ENCODE measurements at regions not wholly inside any gene's neighbourhood (a gene's known extent, or its start where the extent isn't known, plus 50 kb on each side); places are given as distances from the start of the nearest gene placed in this dataset.

GRCh38 chr6:170048615-170049256 is 242.1 kb downstream of the DLL1 start:
- Histone ChIP-seq H2BK20ac (ENCODE audit: low read length) (no peak overlapping the region), H3K23me2 (ENCODE audit: low read depth, low read length) (no peaks in the 10 kb centered on the region), H3K4me2 (ENCODE audit: insufficient read depth in 1 of 2, low read depth in 2 of 2, low read length in 2 of 2) (no peak overlapping the region), H3K79me1 (ENCODE audit: low read depth, low read length) (no peaks in the 10 kb centered on the region), H3K27ac (ENCODE audit: low read depth, low read length) (no peak overlapping the region), H3K14ac (ENCODE audit: insufficient read length) (no peak overlapping the region), H3K4ac (replicated peaks; ENCODE audit: insufficient read length, low read depth, low read length) (no peak overlapping the region), H3K9ac (replicated peaks in 1 of 4; ENCODE audit: extremely low read depth in 1 of 4, low read depth in 3 of 4, low read length in 3 of 4) (no peak overlapping the region), H2AK5ac (ENCODE audit: low read depth, low read length) (no peak overlapping the region), H2BK5ac (ENCODE audit: low read depth, low read length) (no peak overlapping the region), H3K27me3 (replicated peaks in 1 of 4; ENCODE audit: control insufficient read depth in 3 of 4, extremely low read depth in 1 of 4, insufficient read depth in 3 of 4, low read length in 3 of 4) (no peaks in the 10 kb centered on the region), H2BK12ac (ENCODE audit: low read depth, low read length) (no peak overlapping the region), H2BK120ac (replicated peaks; ENCODE audit: low read depth, low read length) (no peak overlapping the region), H3K18ac (ENCODE audit: extremely low read depth, low read length) (no peak overlapping the region), H3K4me3 (ENCODE audit: extremely low read depth in 1 of 4, insufficient read depth in 2 of 4, low read depth in 3 of 4, low read length in 4 of 4) (no peak overlapping the region), H3K56ac (replicated peaks; ENCODE audit: insufficient read length, low read depth, low read length) (no peak overlapping the region), H2AFZ (ENCODE audit: low read length) (no peak overlapping the region), H3K79me2 (ENCODE audit: control insufficient read depth in 1 of 2, insufficient read depth in 2 of 2, low read length in 2 of 2) (no peaks in the 10 kb centered on the region), H4K91ac (replicated peaks; ENCODE audit: insufficient read length, low read length) (no peak overlapping the region), H4K5ac (ENCODE audit: insufficient read length, low read depth, low read length) (no peak overlapping the region), H4K20me1 (replicated peaks in 1 of 2; ENCODE audit: control insufficient read depth in 1 of 2, insufficient read depth in 2 of 2, low read length in 2 of 2) (no peaks in the 10 kb centered on the region), H3K9me3 (ENCODE audit: insufficient read depth in 2 of 2, low read depth in 1 of 2, low read length in 1 of 2) (no peaks in the 10 kb centered on the region; a peak in 1 of 4 replicates), H3K23ac (ENCODE audit: insufficient read length) (no peak overlapping the region), H3K4me1 (replicated peaks in 1 of 4; ENCODE audit: control insufficient read depth in 3 of 4, insufficient read depth in 4 of 4, low read length in 3 of 4) (no peaks in the 10 kb centered on the region; a peak in 1 of 7 replicates), H3K36me3 (ENCODE audit: control insufficient read depth in 2 of 4, insufficient read depth in 4 of 4, low read length in 3 of 4) (no peaks in the 10 kb centered on the region), H4K8ac (ENCODE audit: extremely low read depth, insufficient read depth, low read length) (no peak overlapping the region; the same call in 1 of the 2 replicates), H2BK15ac (ENCODE audit: low read length) (no peak overlapping the region)
- CTCF ChIA-PET (ENCODE audit: partially characterized antibody): interaction anchor here (1.0 to 1.1 kb wide), 2 partner anchors 14 to 469 kb away, joined by 3 read pairs; no protein-coding TSS in a partner anchor
- no peak for DNase-seq (ENCODE audit: low read depth in 1 of 2, low spot score in 2 of 2)
- 85% methylated on average over 15 of the region's 16 CpGs; no CpG with 5 or more reads in 1 of the 2 experiments for WGBS, 2 experiments (ENCODE audit: extremely low coverage in 1 of 2, insufficient coverage in 1 of 2, insufficient read length in 1 of 2, insufficient replicate concordance in 2 of 2, low coverage in 1 of 2, low lambda C conversion rate in 2 of 2, missing lambda C conversion rate in 1 of 2)
- POLR2A ChIA-PET (ENCODE audit: partially characterized antibody): no interaction called here
- FAIRE-seq: no peak
- TF ChIP-seq KDM4A (IDR thresholded peaks at IDR 0.05; ENCODE audit: low read depth, low read length, severe bottlenecking) (no peak), HDAC2 (IDR thresholded peaks at IDR 0.05; ENCODE audit: borderline replicate concordance in 1 of 2, low read depth in 2 of 2, low read length in 2 of 2) (no peak), JUN (IDR thresholded peaks at IDR 0.05; ENCODE audit: low read depth, low read length) (no peak), KDM1A (IDR thresholded peaks at IDR 0.05; ENCODE audit: borderline replicate concordance, low read length) (no peak), CBX5 (IDR thresholded peaks at IDR 0.05; ENCODE audit: low read depth, low read length) (no peak), SP4 (IDR thresholded peaks at IDR 0.05; ENCODE audit: low read length) (no peak), EZH2 (IDR thresholded peaks at IDR 0.05; ENCODE audit: low read depth, low read length, severe bottlenecking) (no peak), RXRA (IDR thresholded peaks at IDR 0.05; ENCODE audit: insufficient read depth, low read depth, low read length) (no peak), ATF3 (IDR thresholded peaks at IDR 0.05; ENCODE audit: insufficient read depth, low read depth, low read length) (no peak), RBBP5 (IDR thresholded peaks at IDR 0.05; ENCODE audit: borderline replicate concordance, low read depth, low read length) (no peak), EP300 (IDR thresholded peaks at IDR 0.05; ENCODE audit: borderline replicate concordance in 1 of 2, low read depth in 2 of 2, low read length in 2 of 2) (no peak), ASH2L (IDR thresholded peaks at IDR 0.05; ENCODE audit: low read length) (no peak)

All from H1 (cell line).